HFF-Myc (cell line): ENCODE measurements at regions not wholly inside any gene's neighbourhood (a gene's known extent, or its start where the extent isn't known, plus 50 kb on each side); places are given as distances from the start of the nearest gene placed in this dataset.

Source experiments
- DNase-seq: peaks from one replicate; pipeline ENCODE4 v3.0.0-alpha.2; 2011; ENCODE audit warnings: low read depth; ENCODE audit errors: extremely low read depth
- H3K4me3 ChIP-seq: replicated peaks from 2 replicates; pipeline ENCODE4 v1.5.1; 2011; ENCODE audit warnings: low read depth, mild to moderate bottlenecking, control low read depth, low read length
- CTCF ChIP-seq: IDR thresholded peaks from 2 replicates; pipeline ENCODE4 v1.5.1; 2012; ENCODE audit warnings: mild to moderate bottlenecking, low read depth, low read length, control low read depth; ENCODE audit errors: missing control alignments

GRCh38 chr3:24780991-24781390, 286.3 kb upstream of the THRB start:
- no peak for DNase-seq
- no peak for TF ChIP-seq CTCF
- no peak overlapping the region for H3K4me3 ChIP-seq

- DNase-seq, result no peak
- H3K4me3 ChIP-seq, result no peak overlapping the region
- TF ChIP-seq CTCF, result no peak
These were observed 286.8 kb upstream of the THRB start for GRCh38 chr3:24781454-24781853.

GRCh38 chr3:24793896-24794295, 299.2 kb upstream of the THRB start:
- no peak for DNase-seq
- H3K4me3 ChIP-seq, result no peak overlapping the region
- TF ChIP-seq CTCF, result no peak

GRCh38 chr3:24802614-24803013, 308.0 kb upstream of the THRB start:
- no peak overlapping the region for H3K4me3 ChIP-seq
- TF ChIP-seq CTCF, result no peak
- DNase-seq, result no peak

GRCh38 chr3:24804095-24804494, 309.4 kb upstream of the THRB start:
- no peak overlapping the region for H3K4me3 ChIP-seq
- no peak for DNase-seq
- TF ChIP-seq CTCF, result no peak

- TF ChIP-seq CTCF, result no peak
- no peak overlapping the region for H3K4me3 ChIP-seq
These were observed 316.2 kb upstream of the THRB start for GRCh38 chr3:24810881-24811280.

GRCh38 chr3:24812116-24812515, 317.5 kb upstream of the THRB start:
- no peak for DNase-seq
- TF ChIP-seq CTCF, result no peak
- H3K4me3 ChIP-seq, result no peak overlapping the region

More at GRCh38 chr3:24810881-24811280, 316.2 kb upstream of the THRB start:
- no peak for DNase-seq
